RKO (cell line): ENCODE measurements at regions not wholly inside any gene's neighbourhood (a gene's known extent, or its start where the extent isn't known, plus 50 kb on each side); places are given as distances from the start of the nearest gene placed in this dataset.

Experiments used
- DNase-seq: peaks from one replicate; pipeline ENCODE4 v3.0.0-alpha.2; 2016; ENCODE audit warnings: low spot score

DNA sequence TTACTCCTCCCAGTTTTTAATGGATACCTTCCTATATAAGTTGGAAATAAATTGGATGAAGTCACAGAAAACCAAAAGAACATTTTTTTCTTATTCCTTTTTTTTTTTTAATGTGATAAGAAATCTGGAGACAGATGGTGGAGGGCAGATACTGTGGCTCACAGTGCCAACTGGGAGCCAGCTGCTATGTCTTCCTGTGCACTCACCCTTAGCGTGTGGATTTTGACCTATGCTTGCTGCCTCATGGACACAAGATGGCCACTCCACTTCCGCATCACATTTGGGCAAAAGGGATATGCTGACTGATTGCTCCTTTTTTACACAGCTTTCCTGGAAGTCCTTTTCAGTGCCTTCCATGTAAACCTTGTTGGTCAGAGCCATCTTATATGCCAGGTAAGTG, 342.6 kb downstream of the MAN2A1 start:
- no peak for DNase-seq

DNA sequence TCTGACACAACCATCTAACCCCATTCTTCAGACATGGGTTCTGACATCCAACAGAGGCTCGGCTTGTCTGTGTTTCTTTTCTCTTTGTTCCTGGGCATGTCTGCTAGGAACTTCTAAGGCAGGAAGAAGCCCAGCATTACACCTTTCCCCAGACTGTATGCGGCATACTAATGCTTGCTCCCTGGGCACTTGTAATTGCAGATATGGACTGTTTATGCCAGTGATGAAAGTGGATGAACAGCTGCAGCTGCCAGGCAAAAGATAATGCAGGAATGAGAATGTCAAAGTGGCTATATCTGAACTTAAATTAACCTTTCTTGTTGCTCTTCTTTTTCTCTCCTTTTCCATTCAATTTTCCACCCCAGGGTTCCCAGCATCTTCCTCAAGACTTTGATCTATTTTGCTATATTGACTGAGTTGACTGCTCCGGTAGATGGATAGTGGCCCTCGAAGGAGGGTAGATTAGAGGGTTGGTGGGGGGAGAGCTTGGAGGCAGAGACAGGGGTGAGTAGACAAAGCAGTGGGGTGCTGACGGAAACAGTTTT, 344.4 kb downstream of the MAN2A1 start:
- no peak for DNase-seq

DNA sequence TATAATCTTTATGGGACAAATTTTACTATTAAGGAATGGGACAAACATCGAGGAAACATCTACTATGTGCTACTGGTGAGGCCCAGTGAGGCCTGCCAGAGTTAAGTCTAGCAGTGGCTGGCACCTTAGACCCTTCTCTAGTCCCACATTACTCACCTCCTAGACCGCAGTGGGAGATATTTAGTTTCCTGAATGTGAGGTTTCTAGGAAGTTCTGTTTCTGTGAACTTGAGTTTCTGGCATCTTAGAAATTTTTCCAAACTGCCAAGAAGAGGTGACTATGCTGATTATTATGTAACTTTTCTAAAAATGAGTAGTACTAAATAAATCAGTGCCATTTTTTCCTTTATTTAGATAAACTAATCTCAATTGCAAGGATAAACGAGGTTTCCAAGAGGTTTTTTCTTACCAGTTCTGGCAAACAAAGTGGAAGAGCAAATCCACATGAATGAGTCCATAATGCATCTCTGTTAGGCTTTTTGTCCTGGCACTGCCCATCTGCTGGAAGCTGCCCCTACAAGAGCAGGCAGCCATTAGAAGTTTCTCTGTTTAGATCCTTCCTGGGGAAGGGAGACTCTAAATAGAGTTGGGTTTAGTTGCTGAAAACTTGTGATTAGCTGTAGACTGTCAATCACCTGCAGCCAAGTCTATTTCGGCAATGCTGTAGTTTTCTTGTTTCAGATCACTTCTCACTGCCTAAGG, 348.7 kb downstream of the MAN2A1 start:
- no peak for DNase-seq

DNA sequence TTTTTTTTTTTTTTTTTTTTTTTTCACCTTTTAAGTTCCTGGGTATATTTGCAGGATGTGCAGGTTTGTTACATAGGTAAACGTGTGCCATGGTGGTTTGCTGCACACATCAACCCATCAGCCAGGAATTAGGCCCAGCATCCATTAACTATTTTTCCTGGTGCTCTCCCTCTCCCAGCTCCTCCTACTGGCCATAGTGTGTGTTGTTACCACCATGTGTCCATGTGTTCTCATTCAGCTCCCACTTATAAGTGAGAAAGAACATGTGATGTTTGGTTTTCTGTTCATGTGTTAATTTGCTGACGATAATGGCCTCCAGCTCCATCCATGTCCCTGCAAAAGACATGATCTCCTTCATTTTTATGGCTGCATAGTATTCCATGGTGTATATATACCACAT, 350.5 kb downstream of the MAN2A1 start:
- DNase-seq: no peak

DNA sequence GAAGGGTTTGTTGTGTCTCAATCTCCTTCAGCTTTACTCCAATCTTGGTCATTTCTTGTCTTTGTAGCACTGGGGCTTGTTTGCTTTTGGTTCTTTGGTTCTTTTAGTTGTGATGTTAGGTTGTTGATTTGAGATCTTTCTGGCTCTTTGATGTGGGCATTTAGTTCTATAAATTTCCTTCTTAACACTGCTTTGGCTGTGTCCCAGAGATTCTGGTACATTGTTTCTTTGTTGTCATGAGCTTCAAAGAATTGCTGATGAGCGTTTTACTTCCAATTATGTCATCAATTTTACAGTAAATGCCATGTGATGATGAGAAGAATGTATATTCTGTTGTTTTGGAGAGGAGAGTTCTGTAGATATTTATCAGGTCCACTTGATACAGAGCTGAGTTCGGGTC, 353.3 kb downstream of the MAN2A1 start:
- DNase-seq: no peak

DNA sequence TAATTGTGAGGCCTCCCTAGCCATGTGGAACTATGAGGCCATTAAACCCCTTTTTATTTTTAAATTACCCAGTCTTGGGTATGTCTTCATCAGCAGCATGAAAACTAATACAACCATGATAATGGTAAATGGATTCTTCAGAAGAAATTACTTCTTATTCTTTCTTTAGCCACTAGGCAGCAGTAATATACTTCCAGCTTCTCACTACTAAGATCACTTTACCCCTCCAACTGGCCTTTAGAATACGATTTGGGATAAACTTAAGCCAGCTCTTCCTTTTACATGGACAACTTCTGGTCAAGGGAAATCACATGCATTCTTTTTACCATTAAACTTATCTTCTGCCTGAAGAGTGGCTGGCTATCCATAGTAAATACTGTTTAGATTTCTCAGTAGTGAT, 355.4 kb downstream of the MAN2A1 start:
- DNase-seq: no peak

DNA sequence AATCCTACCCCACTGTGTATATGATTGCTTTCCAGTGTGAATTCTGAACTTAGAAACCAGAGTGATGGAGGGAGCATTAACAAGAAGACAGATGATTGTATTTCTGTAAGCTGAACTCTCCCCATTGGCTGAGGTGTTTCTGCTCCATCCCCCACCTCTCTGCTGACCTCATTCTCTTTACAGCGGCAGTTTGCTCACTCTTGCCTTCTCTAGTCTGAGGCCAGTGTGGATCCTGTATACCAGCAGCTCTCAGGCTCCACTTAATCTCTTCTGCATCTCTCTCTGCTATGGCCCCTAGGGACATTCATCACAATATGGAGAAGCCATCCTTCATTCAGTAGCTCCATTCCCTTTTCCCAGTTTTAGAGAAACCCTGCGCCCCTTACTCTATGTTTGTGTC, 358.8 kb downstream of the MAN2A1 start:
- DNase-seq: no peak

DNA sequence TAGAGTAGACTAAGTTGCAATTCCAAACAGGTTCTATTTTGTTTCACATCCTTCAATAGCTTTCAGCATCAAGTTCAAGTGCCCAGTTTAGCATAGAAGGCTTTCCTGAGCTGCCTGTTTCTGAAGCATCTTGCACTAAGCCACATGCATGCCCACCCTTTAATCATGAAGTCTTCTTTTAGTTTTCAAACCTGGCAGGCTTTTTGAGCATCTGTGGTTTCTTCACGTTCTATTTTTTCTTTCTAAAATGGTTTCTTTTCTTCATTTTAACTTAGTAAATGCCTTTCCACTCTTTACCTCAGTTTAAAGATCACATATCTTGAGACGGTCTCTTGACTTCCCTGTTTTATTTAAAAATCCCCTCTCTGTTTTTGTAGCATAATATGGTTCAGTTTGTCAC, 360.1 kb downstream of the MAN2A1 start:
- DNase-seq: no peak

DNA sequence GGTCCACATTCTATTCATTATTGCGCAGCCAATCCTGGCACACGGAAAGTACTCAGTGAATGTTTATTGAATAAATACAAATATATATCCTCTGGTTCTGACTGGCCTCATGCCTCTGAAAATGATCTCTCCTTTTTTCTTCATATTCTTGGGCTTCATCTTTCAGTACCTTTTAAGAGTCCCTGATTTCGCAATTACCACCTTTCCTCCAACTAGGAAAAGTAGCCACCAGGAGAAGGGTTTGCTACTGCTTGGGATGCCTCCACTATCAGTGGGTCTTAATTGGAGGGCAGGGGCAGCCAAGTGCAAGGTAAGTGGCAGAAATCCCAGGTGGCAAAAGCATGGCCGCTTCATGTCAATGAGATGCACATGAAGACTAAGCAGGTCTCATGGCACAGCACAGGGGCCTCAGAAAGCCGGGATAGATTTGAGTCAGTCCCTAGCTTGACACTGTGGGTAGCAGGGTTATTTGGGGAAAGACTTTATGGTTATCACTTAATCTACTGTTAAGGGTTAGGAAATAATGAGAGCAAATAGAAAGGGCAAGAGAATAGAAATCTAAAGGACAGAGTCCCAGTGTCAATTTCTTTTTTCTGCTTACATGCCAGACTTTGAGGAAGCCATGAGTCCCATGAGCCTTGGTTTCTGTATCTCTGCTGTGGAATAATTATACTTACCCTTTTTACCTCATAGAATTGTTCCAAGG, 361.1 kb downstream of the MAN2A1 start:
- DNase-seq: no peak

DNA sequence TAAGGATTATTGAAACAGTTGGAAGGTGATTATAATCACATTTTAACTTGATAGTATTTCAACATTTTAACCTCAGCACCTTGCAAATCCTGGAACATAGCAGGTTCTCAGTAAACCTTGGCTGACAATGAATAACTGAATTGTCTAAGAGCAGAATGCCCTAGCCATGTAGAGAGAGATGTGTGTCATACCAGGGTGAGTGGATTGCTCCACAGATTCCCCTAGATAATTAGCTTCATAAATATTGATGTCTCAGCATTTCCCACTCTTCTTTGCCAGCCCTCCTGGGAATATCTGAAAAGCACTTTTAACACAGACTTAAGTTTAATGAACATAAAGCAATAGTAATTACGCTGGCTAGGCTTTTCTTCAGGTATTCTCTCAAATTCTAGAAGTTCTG, 363.5 kb downstream of the MAN2A1 start:
- no peak for DNase-seq

DNA sequence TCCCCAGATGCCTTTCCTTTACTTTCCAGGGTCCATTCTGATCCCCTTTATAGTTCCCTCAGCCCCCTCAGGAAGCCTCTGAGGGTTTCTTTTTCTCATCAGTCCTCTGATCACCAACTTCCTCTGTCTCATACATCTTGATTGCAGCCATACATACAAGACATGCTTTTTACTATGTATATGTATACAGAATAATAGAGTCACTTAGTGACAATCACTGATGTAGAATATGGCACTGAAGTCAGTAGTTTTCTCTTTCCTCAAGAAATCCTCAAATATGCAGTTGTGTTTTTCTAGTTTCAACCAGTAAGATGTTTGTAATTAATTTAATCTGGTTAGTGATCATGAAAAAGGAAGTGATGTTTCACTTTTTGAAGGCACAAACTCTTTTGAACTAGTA, 364.1 kb downstream of the MAN2A1 start:
- no peak for DNase-seq

DNA sequence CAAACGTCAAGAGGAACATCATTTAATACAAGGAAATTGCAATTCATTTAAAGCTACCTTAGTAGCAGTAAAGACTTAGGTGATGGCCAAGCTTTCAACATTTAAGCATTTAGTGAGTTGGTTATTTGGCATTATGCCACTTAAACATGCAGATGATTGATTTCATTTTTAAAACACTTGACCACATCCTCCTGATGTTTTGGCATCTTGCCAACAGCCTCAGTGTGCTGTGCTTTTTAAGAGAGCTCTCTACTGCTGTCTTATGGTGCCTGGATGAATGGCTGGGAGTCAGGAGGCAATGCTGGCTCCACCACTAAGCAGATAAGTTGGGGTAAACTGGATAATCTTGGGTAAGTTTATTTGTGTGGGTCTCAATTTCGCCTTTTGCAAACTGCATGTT, 364.5 kb downstream of the MAN2A1 start:
- DNase-seq: peak; percentile 64

DNA sequence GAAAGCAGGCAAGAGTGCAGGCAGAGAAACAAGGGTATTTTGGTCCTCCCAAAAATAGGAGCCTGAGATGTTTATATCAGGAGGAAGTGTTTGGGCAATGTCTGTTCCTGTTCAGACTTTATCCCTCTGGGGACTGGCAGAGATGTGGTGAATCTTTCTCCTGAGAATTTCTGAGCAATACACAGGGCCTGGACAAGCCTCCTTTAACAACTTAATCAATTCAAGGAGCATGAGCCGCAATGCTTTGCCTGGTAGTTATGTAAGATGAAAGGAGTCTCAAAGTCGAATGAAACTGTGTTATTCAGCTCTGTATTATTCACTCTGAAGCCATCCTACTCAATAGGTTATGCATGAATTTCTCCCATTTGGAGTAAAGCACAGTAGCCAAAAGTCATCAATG, 365.6 kb downstream of the MAN2A1 start:
- no peak for DNase-seq

DNA sequence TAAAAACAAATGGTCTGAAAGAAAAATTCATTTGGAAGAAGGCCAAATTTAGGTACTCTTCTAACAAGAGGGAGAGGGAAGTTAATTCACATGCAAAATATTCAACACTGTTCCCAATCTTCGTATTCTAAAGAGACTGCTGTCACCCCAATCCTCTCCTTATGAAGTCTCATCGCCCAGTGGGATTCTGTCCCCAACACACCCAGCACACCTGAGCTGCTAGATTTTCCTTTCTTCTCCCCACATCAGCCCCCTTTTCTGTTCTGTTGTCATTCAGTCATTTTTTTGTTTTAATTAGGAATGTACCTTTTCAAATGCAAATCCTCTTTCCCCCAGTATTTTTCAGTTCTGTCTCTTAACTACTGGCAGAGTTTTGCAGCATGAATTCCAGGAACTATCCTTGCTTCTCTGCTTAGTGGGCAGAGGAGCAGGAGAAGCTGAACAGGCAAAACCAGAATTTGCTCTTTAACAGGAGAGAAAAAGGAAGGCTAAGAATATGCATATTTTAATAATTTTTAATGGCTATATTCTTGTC, 366.9 kb downstream of the MAN2A1 start:
- no peak for DNase-seq

DNA sequence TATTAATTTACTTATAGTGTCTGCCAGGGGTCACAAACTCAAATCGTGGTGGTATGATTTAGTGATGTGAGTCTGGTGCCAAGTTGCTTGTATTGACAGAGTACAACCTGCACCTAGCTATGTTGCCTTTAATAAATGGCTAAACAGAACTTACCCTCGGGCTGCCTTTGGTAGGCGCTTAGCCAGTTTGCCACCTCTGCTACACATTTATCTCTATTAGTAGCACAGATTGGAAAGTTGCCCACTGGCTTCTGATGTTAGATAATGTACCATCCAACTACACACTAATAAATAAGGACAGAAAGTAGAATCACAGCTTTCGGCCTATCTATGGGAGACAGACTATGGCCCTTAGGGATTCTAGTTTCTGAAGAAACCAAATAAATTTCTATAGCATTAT, 368.4 kb downstream of the MAN2A1 start:
- no peak for DNase-seq

DNA sequence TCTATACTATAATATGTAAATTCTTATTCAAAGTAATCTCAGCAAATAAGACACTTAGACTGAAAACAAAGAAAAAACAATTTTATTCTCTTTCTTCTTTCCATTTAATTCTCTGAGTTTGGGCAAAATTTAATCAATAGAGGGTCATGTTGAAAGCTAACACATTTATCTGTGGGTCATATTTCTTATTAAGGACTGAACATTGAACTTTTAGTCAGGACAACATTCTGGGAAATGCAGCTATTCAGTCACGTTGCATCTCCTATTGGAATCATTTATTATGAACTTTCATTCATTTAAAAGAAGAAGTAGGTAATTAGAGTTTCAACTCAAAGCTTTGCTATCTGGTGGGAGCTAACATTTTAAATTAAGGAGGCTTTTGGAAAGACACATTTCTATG, 372.5 kb downstream of the MAN2A1 start:
- no peak for DNase-seq

DNA sequence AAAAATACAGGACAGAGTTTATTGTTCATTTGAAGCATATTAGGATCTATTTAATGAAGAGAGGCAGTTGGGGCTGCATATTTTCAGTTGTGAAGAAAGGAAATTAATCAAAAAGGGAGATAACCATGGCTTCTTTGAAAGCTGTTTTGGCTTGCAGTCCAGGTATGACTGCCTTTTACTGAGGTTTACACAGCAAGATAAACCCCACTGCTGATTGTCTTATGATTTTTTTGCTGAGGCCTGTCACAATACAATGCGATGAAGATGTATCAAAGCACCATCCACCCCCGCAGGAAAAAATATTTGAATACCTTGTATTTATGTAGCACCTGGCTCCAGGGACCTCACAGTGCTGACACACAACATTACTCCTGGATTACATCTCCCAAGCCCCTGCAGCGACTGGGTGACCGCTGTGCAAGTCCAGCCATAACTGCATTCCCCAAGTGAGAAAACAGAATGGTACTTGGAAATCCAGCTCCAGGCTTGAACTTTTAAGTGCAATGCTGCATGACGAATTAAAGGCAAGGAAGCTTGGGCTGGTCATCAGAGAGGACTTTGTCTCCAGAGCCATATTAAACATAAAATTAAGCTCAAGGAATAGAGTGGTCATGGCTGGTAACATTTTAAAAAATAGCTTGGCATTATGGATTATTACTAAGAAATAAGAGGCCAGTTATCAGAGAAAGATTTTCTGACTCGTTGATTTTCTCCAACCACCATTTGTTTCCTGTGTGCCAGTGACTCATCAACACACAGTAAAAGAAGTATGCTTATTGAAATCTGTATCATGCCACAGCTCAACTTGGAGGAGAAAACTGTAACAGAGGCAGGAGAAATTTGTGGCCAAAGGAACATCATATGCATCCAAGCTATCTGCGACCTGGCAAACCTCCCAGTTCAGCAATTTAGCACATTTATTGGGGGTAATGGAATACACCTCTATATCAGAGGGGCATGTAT, 374.2 kb downstream of the MAN2A1 start:
- peak; percentile 5 for DNase-seq

DNA sequence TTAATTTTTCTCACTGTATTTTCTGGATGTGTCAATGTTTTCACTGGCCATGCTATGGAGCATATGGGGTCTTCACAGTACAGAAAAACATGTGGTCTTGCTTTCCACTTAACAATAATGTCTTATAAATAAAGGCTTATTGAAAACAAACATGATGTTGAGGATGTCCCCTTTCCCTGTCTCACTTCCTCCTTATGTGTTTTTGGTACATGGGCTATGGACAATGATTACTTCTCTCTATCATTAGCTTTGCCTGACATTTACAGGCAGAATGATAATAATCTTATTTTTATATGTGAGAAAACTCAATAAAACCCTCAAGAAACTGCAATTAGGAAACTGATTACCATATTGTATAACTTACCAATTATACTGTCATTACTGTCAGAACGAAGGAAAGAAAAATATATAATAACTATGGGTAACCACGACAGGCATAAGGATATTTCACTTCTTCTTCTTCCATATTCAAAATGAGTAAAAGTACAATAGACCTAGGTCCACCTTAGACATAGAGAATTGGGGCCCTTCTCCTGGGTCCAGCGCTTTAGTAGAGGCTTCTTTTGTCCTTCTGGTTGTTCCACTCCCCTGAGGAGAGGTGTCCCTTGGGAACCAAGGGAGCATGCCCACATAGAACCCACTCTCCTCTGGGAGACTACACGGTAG, 375.0 kb downstream of the MAN2A1 start:
- DNase-seq: no peak

DNA sequence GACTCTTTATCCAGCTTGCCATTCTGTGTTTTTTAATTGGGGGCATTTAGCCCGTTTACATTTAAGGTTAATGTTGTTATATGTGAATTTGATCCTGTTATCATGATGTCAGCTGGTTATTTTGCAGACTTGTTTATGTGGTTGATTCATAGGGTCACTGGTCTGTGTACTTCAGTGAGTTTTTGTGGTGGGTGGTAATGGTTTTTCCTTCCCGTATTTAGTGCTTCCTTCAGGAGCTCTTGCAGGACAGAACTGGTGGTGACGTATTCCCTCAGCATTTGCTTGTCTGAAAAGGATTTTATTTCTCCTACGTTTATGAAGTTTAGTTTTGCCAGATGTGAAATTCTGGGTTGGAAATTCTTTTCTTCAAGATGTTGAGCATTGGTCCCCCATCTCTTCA, 381.1 kb downstream of the MAN2A1 start:
- no peak for DNase-seq

DNA sequence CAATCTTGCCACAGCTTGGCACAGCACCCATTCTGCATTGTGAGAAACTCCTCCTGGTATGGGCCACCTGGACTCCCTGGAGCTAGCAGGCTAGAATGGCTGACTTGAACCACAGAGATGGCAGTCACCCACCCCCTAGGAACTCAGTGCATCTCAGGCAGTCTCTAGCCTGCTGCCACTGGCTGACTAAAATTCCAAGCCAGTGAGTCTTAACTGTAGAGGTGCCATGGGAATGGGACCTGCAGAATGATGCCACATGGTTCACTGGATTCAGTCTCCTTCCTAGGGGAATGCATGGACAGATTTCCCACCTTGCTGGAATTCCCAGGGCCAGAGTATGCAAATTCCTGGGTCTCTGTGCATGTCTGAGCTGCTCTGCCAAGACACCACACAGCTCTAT, 382.9 kb downstream of the MAN2A1 start:
- no peak for DNase-seq

DNA sequence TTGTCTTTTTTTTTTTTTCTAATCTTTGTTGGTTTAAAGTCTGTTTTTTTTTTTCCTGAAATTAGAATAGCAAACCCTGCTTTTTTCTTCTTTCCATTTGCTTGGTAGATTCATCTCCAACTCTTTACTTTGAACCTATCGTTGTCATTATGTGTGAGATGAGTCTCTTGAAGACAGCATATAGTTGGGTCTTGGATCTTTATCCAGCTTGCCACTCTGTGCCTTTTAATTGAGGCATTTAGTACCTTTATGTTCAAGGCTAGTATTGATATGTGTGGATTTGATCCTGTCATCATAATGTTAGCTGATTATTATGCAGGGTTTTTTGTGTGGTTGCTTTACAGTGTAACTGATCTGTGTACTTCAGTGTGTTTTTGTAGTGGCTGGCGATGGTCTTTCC, 383.8 kb downstream of the MAN2A1 start:
- DNase-seq: no peak

DNA sequence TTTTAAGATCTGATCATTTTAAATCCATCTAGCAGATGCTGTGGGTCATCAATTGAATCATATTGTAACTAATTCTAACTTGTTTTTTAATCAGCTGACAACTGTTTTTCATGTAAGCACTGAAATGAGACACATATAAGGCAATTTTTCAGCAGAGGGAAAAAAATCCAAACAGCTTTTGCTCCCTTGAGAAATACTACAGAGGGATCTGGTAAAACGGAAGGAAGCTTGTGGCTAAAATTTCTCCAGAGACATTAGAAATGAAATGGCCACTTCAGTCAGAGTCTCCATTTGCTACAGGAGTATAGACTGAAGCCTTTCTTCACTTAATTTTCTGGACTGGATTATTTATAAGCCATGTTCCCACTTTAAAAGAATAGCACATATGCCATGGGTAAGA, 385.9 kb downstream of the MAN2A1 start:
- no peak for DNase-seq
